ENCODE measurements at regions not wholly inside any gene's neighbourhood (a gene's known extent, or its start where the extent isn't known, plus 50 kb on each side); places are given as distances from the start of the nearest gene placed in this dataset.

GRCh38 chr20:41670631-41671030 lies 52.5 kb upstream of the CHD6 start:
- DNase-seq (ENCODE audit: low spot score), result no peak

GRCh38 chr20:41669708-41670263 lies 51.6 kb upstream of the CHD6 start:
- peak; percentile 54 for DNase-seq (ENCODE audit: low spot score)

GRCh38 chr20:41668057-41668749 lies 50.0 kb upstream of the CHD6 start:
- DNase-seq (ENCODE audit: low spot score), result no peak

Small RNA genes in the stretch of these regions (small RNA-seq; reads per million reads assigned to genes)
- gene RF00568, result 0 reads per million in 2 experiments
- gene RNU6-1018P, result 0 reads per million in 2 experiments
